ENCODE measurements at regions not wholly inside any gene's neighbourhood (a gene's known extent, or its start where the extent isn't known, plus 50 kb on each side); places are given as distances from the start of the nearest gene placed in this dataset.

DNA sequence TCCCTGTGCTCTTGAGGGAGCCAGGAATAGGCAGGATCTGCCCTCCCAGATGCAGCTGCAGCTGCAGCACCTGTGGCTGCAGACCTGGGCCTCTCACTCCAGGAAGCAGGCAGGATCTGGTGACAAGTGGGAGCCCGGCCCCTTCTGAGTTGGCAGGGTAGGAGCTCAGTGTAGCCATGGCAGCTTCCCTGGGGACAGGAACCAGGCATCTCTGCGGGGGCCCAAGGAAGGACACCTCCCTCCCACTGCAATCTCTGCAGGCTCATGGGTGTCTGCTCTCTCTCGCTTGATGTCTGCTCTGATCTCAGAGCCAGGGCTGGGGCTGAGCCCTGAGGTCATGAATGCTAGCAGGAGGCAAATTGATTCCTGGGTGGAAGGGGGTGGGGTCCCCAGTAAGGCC, 592.5 kb upstream of the CA10 start:
- DNase-seq (ENCODE audit: low read depth, low spot score) (no peak), ATAC-seq (no peak)
- Histone ChIP-seq H3K4me2 (ENCODE audit: low read length) (no peak overlapping the region), H3K36me3 (ENCODE audit: control insufficient read depth in 1 of 2, insufficient read depth in 2 of 2, low read length in 2 of 2) (no peaks in the 10 kb centered on the region), H3K9me2 (ENCODE audit: insufficient read depth) (no peaks in the 10 kb centered on the region), H3K4me1 (ENCODE audit: control insufficient read depth in 1 of 2, insufficient read depth in 2 of 2, low read length in 2 of 2) (no peaks in the 10 kb centered on the region), H4K20me1 (ENCODE audit: insufficient read depth) (no peaks in the 10 kb centered on the region), H3K79me2 (ENCODE audit: insufficient read depth, low read length) (no peaks in the 10 kb centered on the region), H3K27me3 (ENCODE audit: insufficient read depth, low read length) (no peaks in the 10 kb centered on the region), H3K9ac (ENCODE audit: low read length) (no peak overlapping the region), H3K4me3 (replicated peaks in 1 of 2; ENCODE audit: low read depth in 1 of 2, low read length in 2 of 2) (no peak overlapping the region), H3K27ac (ENCODE audit: low read depth, low read length) (no peak overlapping the region), H3K9me3 (ENCODE audit: control insufficient read depth in 1 of 2, insufficient read depth in 1 of 2, low read depth in 1 of 2, low read length in 2 of 2) (peaks cover 33 to 50% of the 10 kb centered on the region in 2 experiments), H2AFZ (ENCODE audit: low read depth, low read length, poor library complexity, severe bottlenecking) (no peak overlapping the region)
- RAD21 ChIA-PET (ENCODE audit: low non-redundant PET in 1 of 2, low total read pairs in 2 of 2, uncharacterized antibody in 2 of 2, unreplicated experiment in 2 of 2), result no interaction called here
- intact Hi-C loops (cut with micrococcal nuclease), result no loop called here
- POLR2A ChIA-PET, result no interaction called here
- no peak for TF ChIP-seq ZNF274 (IDR thresholded peaks at IDR 0.05; ENCODE audit: low read depth, low read length)
- TF ChIP-seq POLR2AphosphoS5 (IDR thresholded peaks at IDR 0.05; ENCODE audit: low read depth, low read length), result no peak
- no peak for TF ChIP-seq JUND (IDR thresholded peaks at IDR 0.05)
- no peak for TF ChIP-seq TCF7L2 (IDR thresholded peaks at IDR 0.05; ENCODE audit: borderline replicate concordance, extremely low read depth, insufficient read depth, insufficient read length)
- no peak for TF ChIP-seq ELF1 (IDR thresholded peaks at IDR 0.05; ENCODE audit: borderline replicate concordance, low read depth)
- TF ChIP-seq RAD21 (IDR thresholded peaks at IDR 0.05; ENCODE audit: low read depth), result no peak
- CTCF ChIA-PET, result no interaction called here
- no TSS peak for BruUV-seq (replicated peaks)

DNA sequence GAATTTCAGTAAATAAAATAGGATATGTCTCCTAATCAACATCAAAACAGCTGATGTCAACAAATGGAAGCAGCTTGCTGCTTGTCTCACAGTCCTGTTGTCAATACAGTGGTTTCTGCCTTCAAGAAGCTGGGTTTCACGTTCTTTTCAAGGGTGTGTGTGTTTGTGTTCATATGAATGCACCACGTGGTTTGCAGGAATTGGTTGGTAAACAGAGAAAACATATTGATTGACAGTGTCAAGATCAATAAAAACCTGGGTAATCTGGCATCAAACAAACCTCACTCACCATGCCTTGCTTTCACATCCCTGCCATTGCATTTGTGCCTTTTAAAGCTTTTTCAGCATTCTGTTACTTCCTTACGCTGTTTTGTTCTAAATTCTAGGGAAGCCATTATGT, 585.7 kb upstream of the CA10 start:
- ChIA-PET CTCF (no interaction called here), RAD21 (ENCODE audit: low non-redundant PET in 1 of 2, low total read pairs in 2 of 2, uncharacterized antibody in 2 of 2, unreplicated experiment in 2 of 2) (no interaction called here), POLR2A (no interaction called here)
- no TSS peak for BruUV-seq (replicated peaks)
- H4K20me1 ChIP-seq (ENCODE audit: insufficient read depth), result no peaks in the 10 kb centered on the region
- H3K27me3 ChIP-seq (ENCODE audit: insufficient read depth, low read length), result no peaks in the 10 kb centered on the region
- TF ChIP-seq TCF7L2 (IDR thresholded peaks at IDR 0.05; ENCODE audit: borderline replicate concordance, extremely low read depth, insufficient read depth, insufficient read length) (no peak), SRF (IDR thresholded peaks at IDR 0.05; ENCODE audit: low read depth) (no peak), EZH2 (IDR thresholded peaks at IDR 0.05) (no peak), CEBPB (IDR thresholded peaks at IDR 0.05; ENCODE audit: low read depth) (no peak), ZNF274 (IDR thresholded peaks at IDR 0.05; ENCODE audit: low read depth, low read length) (no peak), ELF1 (IDR thresholded peaks at IDR 0.05; ENCODE audit: borderline replicate concordance, low read depth) (no peak)
- TF ChIP-seq, protein P1, sequence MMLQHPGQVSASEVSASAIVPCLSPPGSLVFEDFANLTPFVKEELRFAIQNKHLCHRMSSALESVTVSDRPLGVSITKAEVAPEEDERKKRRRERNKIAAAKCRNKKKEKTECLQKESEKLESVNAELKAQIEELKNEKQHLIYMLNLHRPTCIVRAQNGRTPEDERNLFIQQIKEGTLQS (IDR thresholded peaks at IDR 0.05), result no peak
- H3K9me3 ChIP-seq (ENCODE audit: control insufficient read depth in 1 of 2, insufficient read depth in 1 of 2, low read depth in 1 of 2, low read length in 2 of 2), result peaks cover 28 to 31% of the 10 kb centered on the region in 2 experiments
- no peaks in the 10 kb centered on the region for H3K36me3 ChIP-seq (ENCODE audit: control insufficient read depth in 1 of 2, insufficient read depth in 2 of 2, low read length in 2 of 2)
- no peak overlapping the region for H2AFZ ChIP-seq (ENCODE audit: low read depth, low read length, poor library complexity, severe bottlenecking)
- no peaks in the 10 kb centered on the region for H3K9me2 ChIP-seq (ENCODE audit: insufficient read depth)
- no peak overlapping the region for H3K27ac ChIP-seq (ENCODE audit: low read depth, low read length)
- DNase-seq (ENCODE audit: low read depth, low spot score), result no peak
- no peak overlapping the region for H3K4me3 ChIP-seq (replicated peaks in 1 of 2; ENCODE audit: low read depth in 1 of 2, low read length in 2 of 2)
- no peak overlapping the region for H3K4me2 ChIP-seq (ENCODE audit: low read length)
- no peak overlapping the region for H3K9ac ChIP-seq (ENCODE audit: low read length)
- H3K79me2 ChIP-seq (ENCODE audit: insufficient read depth, low read length), result no peaks in the 10 kb centered on the region
- intact Hi-C loops (cut with micrococcal nuclease), result no loop called here
- H3K4me1 ChIP-seq (ENCODE audit: control insufficient read depth in 1 of 2, insufficient read depth in 2 of 2, low read length in 2 of 2), result no peaks in the 10 kb centered on the region
- no peak for ATAC-seq

Data from HCT116 (cell line).